Liver (tissue), 8 donors: ENCODE measurements at regions not wholly inside any gene's neighbourhood (a gene's known extent, or its start where the extent isn't known, plus 50 kb on each side); places are given as distances from the start of the nearest gene placed in this dataset.

Experiments used
- DNase-seq: peaks from one replicate; pipeline ENCODE4 v3.0.0-alpha.2; 2017; ENCODE audit warnings: low spot score
- H3K27ac ChIP-seq, 2 donors: one replicate each; pipeline ENCODE4 v1.7.0; 2013; ENCODE audit warnings: inconsistent platforms in 2 of 2, low read length in 2 of 2, control low read depth in 1 of 2, low read depth in 1 of 2, mild to moderate bottlenecking in 1 of 2
- H3K27me3 ChIP-seq, 4 donors: one replicate each; pipeline versions ENCODE4 v1.6.1 to v1.7.0; 2013; ENCODE audit warnings: low read length in 3 of 4, inconsistent platforms in 1 of 4, mild to moderate bottlenecking in 1 of 4, moderate library complexity in 1 of 4; ENCODE audit not compliant: control insufficient read depth in 4 of 4, insufficient read depth in 4 of 4
- H3K36me3 ChIP-seq, 4 donors: one replicate each; pipeline versions ENCODE4 v1.6.1 to v1.7.0; 2013; ENCODE audit warnings: low read length in 3 of 4, mild to moderate bottlenecking in 3 of 4, low read depth in 1 of 4, moderate library complexity in 1 of 4; ENCODE audit not compliant: control insufficient read depth in 4 of 4, insufficient read depth in 3 of 4
- H3K4me1 ChIP-seq, 4 donors: one replicate each; pipeline versions ENCODE4 v1.6.1 to v1.7.0; 2013; ENCODE audit warnings: low read length in 3 of 4, mild to moderate bottlenecking in 3 of 4, moderate library complexity in 1 of 4; ENCODE audit not compliant: control insufficient read depth in 4 of 4, insufficient read depth in 4 of 4
- H3K4me3 ChIP-seq, 3 donors: one replicate each; pipeline versions ENCODE4 v1.6.1 to v1.7.0; 2013; ENCODE audit warnings: low read length in 3 of 3, control low read depth in 1 of 3, low read depth in 1 of 3, mild to moderate bottlenecking in 1 of 3
- H3K9ac ChIP-seq, 2 donors: one replicate each; pipeline ENCODE4 v1.7.0; 2013; ENCODE audit warnings: low read length in 2 of 2, mild to moderate bottlenecking in 2 of 2, moderate library complexity in 2 of 2, control low read depth in 1 of 2, low read depth in 1 of 2
- H3K9me3 ChIP-seq, 4 donors: one replicate each; pipeline versions ENCODE4 v1.6.1 to v1.7.0; 2013; ENCODE audit warnings: low read length in 3 of 4; ENCODE audit not compliant: control insufficient read depth in 4 of 4
- EGR1 ChIP-seq, 2 donors: IDR thresholded peaks; 2 replicates each; pipeline ENCODE4 v1.6.1; 2016 to 2018; ENCODE audit warnings: antibody characterized with exemption in 2 of 2, low read depth in 2 of 2
- FOXA1 ChIP-seq: IDR thresholded peaks from 2 replicates; pipeline ENCODE4 v1.6.1; 2016; ENCODE audit warnings: antibody characterized with exemption
- FOXA2 ChIP-seq: IDR thresholded peaks from 2 replicates; pipeline ENCODE4 v1.6.1; 2016; ENCODE audit warnings: antibody characterized with exemption
- GABPA ChIP-seq, 2 donors: IDR thresholded peaks in 1 of 2; conservative IDR thresholded peaks in 1 of 2; 2 replicates each; pipeline ENCODE4 v1.6.1; 2016; ENCODE audit warnings: antibody characterized with exemption in 2 of 2, mild to moderate bottlenecking in 1 of 2, moderate library complexity in 1 of 2
- HNF4A ChIP-seq, 2 donors: conservative IDR thresholded peaks; 2 replicates each; pipeline ENCODE4 v1.6.1; 2016; ENCODE audit warnings: antibody characterized with exemption in 2 of 2, mild to moderate bottlenecking in 2 of 2
- HNF4G ChIP-seq: IDR thresholded peaks from 2 replicates; pipeline ENCODE4 v1.6.1; 2016; ENCODE audit warnings: antibody characterized with exemption
- JUND ChIP-seq, 2 donors: IDR thresholded peaks; 2 replicates each; pipeline ENCODE4 v1.6.1; 2016; ENCODE audit warnings: antibody characterized with exemption in 2 of 2
- NR2F2 ChIP-seq: IDR thresholded peaks from 2 replicates; pipeline ENCODE4 v1.6.1; 2016; ENCODE audit warnings: antibody characterized with exemption
- TAF1 ChIP-seq: conservative IDR thresholded peaks from 2 replicates; pipeline ENCODE4 v1.6.1; 2016; ENCODE audit warnings: antibody characterized with exemption, mild to moderate bottlenecking
- YY1 ChIP-seq: IDR thresholded peaks from 2 replicates; pipeline ENCODE4 v1.6.1; 2016; ENCODE audit warnings: antibody characterized with exemption, mild to moderate bottlenecking
- WGBS: extraction: QIAGEN DNeasy Blood & Tissue Kit; methylation state at CpG from one replicate; pipeline ENCODE4 v1.1.7; 2013; 5-methylcytosine and 5-hydroxymethylcytosine counted together
- TF ChIP-seq, protein P1 (sequence below): IDR thresholded peaks from 2 replicates; pipeline ENCODE4 v1.6.1; 2016; ENCODE audit warnings: antibody characterized with exemption
- TF ChIP-seq, protein P2 (sequence below): IDR thresholded peaks from 2 replicates; pipeline ENCODE4 v1.6.1; 2016; ENCODE audit warnings: antibody characterized with exemption
- TF ChIP-seq, protein P3 (sequence below): fragments of 150-350 bp; IDR thresholded peaks from 2 replicates; pipeline ENCODE4 v1.5.1; 2017; ENCODE audit warnings: improper control_type of control experiment, low read depth, low read length; ENCODE audit not compliant: missing input control
- TF ChIP-seq, protein P4 (sequence below): IDR thresholded peaks from 2 replicates; pipeline ENCODE4 v1.6.1; 2016; ENCODE audit warnings: antibody characterized with exemption
- donor health status: healthy.
- donor health status: healthy.
- donor health status: healthy.
- donor health status: healthy.
- donor health status: healthy.

DNA sequence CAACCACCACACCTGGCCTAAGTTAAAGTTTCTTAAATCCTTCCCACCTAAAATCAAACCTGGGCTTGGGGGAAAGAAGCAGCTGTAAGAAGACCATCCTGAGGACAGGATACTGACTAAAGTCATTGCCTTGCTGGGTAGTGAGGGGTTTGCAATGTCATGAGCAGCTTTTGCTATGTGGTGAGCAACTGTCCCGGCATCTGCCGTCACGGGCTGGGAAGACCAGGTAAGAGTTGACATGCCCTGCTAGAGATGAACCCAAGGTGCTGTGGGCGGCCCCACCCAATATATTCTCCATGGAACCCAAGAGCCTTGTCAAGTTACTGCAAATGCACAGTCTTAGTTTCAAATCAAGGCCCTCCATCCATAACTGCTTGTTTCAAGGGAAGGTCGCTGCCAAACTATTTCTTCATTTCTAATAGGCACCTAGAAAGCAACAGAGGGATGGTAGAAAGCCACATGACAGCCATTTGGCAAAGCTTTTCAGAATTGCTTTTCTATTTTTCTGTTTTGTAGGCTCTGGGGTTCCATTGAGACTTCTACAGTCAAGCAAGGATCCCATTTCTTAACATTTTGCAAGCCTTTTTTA is 357.8 kb upstream of the JARID2 start:
- Histone ChIP-seq H3K9me3 (no peaks in the 10 kb centered on the region), H3K4me3 (no peak overlapping the region), H3K9ac (no peak overlapping the region), H3K27ac (no peak overlapping the region), H3K27me3 (no peaks in the 10 kb centered on the region), H3K4me1 (peaks cover 0 to 3% (median under 1%) of the 10 kb centered on the region in 4 donors), H3K36me3 (no peaks in the 10 kb centered on the region)
- no peak for DNase-seq
- 99% methylated on average over 5 of the region's 5 CpGs for WGBS
- TF ChIP-seq JUND (IDR thresholded peaks at IDR 0.05): no peak
- TF ChIP-seq GABPA (IDR thresholded peaks at IDR 0.05 in 1 of 2, conservative IDR thresholded peaks at IDR 0.05 in 1 of 2): no peak
- TF ChIP-seq TAF1: no peak
- no peak for TF ChIP-seq EGR1 (IDR thresholded peaks at IDR 0.05; ENCODE audit: low read depth in 2 of 2)
- TF ChIP-seq HNF4A (conservative IDR thresholded peaks at IDR 0.05): no peak
- TF ChIP-seq, protein P1, sequence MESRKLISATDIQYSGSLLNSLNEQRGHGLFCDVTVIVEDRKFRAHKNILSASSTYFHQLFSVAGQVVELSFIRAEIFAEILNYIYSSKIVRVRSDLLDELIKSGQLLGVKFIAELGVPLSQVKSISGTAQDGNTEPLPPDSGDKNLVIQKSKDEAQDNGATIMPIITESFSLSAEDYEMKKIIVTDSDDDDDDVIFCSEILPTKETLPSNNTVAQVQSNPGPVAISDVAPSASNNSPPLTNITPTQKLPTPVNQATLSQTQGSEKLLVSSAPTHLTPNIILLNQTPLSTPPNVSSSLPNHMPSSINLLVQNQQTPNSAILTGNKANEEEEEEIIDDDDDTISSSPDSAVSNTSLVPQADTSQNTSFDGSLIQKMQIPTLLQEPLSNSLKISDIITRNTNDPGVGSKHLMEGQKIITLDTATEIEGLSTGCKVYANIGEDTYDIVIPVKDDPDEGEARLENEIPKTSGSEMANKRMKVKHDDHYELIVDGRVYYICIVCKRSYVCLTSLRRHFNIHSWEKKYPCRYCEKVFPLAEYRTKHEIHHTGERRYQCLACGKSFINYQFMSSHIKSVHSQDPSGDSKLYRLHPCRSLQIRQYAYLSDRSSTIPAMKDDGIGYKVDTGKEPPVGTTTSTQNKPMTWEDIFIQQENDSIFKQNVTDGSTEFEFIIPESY: no peak
- TF ChIP-seq FOXA1: no peak
- TF ChIP-seq YY1: no peak
- TF ChIP-seq HNF4G: no peak
- TF ChIP-seq, protein P2, sequence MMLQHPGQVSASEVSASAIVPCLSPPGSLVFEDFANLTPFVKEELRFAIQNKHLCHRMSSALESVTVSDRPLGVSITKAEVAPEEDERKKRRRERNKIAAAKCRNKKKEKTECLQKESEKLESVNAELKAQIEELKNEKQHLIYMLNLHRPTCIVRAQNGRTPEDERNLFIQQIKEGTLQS: no peak
- TF ChIP-seq, protein P3, sequence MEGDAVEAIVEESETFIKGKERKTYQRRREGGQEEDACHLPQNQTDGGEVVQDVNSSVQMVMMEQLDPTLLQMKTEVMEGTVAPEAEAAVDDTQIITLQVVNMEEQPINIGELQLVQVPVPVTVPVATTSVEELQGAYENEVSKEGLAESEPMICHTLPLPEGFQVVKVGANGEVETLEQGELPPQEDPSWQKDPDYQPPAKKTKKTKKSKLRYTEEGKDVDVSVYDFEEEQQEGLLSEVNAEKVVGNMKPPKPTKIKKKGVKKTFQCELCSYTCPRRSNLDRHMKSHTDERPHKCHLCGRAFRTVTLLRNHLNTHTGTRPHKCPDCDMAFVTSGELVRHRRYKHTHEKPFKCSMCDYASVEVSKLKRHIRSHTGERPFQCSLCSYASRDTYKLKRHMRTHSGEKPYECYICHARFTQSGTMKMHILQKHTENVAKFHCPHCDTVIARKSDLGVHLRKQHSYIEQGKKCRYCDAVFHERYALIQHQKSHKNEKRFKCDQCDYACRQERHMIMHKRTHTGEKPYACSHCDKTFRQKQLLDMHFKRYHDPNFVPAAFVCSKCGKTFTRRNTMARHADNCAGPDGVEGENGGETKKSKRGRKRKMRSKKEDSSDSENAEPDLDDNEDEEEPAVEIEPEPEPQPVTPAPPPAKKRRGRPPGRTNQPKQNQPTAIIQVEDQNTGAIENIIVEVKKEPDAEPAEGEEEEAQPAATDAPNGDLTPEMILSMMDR: no peak
- TF ChIP-seq NR2F2: no peak
- TF ChIP-seq, protein P4, sequence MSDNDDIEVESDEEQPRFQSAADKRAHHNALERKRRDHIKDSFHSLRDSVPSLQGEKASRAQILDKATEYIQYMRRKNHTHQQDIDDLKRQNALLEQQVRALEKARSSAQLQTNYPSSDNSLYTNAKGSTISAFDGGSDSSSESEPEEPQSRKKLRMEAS: no peak

DNA sequence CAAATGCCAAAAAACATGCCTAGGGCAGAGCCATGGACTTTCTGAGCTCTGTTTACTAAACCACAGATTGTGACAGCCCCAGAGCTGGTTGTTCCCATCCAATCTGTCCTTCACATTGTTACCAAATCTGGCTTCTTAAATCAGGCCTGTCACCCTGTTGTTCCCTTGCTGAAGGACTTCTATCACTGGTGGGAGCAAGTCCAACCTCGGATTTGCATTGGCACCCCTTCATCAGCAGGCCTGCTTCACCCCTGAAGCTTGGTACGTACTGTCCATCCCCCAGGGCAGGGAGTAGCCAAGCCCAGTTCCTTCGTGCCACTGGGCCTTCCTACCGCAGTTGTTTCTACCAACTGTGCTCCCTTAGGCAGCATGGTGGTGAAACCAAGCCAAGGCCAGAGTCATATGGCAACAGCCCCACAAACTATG is 357.3 kb upstream of the JARID2 start:
- TF ChIP-seq GABPA (IDR thresholded peaks at IDR 0.05 in 1 of 2, conservative IDR thresholded peaks at IDR 0.05 in 1 of 2): no peak
- Histone ChIP-seq H3K4me3 (no peak overlapping the region), H3K9ac (no peak overlapping the region), H3K27ac (no peak overlapping the region), H3K27me3 (no peaks in the 10 kb centered on the region), H3K9me3 (no peaks in the 10 kb centered on the region), H3K36me3 (no peaks in the 10 kb centered on the region), H3K4me1 (peaks cover 0 to 3% (median under 1%) of the 10 kb centered on the region in 4 donors)
- no peak for DNase-seq
- 95% methylated on average over 4 of the region's 4 CpGs for WGBS

DNA sequence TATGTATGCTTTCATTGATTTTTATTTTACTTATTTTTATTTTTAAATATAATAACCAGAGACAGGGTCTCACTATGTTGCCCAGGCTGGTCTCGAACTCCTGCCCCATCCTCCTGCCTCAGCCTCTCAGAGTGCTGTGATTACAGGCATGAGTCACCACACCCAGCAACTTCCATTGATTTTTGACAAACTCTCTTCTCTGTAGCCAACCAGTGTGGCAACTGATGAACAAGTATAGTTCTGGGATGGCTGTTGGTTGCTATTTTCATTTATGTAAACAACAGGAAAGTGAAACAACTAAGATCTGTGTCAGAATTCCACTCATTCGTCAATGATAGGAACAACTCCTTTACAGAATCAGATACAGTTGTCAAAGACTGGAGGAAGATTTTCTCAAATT is 356.7 kb upstream of the JARID2 start:
- H3K27ac ChIP-seq: no peak overlapping the region
- no peaks in the 10 kb centered on the region for H3K9me3 ChIP-seq
- no peak overlapping the region for H3K9ac ChIP-seq
- H3K36me3 ChIP-seq: no peaks in the 10 kb centered on the region
- no peaks in the 10 kb centered on the region for H3K27me3 ChIP-seq
- no peak overlapping the region for H3K4me3 ChIP-seq
- no peak for DNase-seq
- peaks cover 0 to 3% (median under 1%) of the 10 kb centered on the region in 4 donors for H3K4me1 ChIP-seq
- TF ChIP-seq FOXA2 (peak; percentile 56), JUND (IDR thresholded peaks at IDR 0.05) (peak; percentile 20 to 78)
- TF ChIP-seq, protein P1: no peak
- TF ChIP-seq, protein P2: peak; percentile 31
- WGBS: 65% methylated on average over 2 of the region's 2 CpGs
